ENCODE measurements at regions not wholly inside any gene's neighbourhood (a gene's known extent, or its start where the extent isn't known, plus 50 kb on each side); places are given as distances from the start of the nearest gene placed in this dataset.
"Not testable (repeated sequence)": the region's sequence is repeated elsewhere in the genome, so short reads cannot be mapped to it uniquely, and the experiment has no call there.

DNA sequence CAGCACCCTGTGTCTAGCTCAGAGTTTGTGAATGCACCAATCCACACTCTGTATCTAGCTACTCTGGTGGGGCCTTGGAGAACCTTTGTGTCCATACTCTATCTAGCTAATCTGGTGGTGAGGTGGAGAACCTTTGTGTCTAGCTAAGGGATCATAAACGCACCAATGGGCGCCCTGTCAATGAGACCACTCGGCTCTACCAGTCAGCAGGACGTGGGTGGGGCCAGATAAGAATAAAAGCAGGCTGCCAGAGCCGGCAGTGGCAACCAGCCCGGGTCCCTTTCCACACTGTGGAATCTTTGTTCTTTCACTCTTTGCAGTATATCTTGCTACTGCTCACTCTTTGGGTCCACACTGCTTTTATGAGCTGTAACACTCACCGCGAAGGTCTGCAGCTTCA, 699.7 kb downstream of the CDH18 start:
- DNase-seq = not testable (repeated sequence)

DNA sequence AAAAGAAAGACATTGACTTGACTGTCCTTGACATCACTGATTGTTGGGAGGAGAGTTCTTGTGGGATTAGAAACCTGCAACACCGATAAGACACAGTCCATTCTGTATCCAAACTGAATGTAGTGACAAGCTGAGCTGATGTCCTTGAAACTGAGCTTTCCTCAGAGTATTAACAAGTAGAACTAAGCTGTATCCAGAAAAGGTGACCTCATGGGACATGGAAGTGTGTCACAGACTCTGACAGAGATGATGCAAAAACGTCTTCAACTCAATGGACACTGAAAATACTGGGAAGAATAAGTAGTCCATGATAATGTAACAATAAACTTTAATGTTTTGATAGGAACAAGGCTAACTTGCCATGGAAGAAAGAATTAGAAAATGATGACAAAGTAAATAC, 690.1 kb downstream of the CDH18 start:
- no peak for DNase-seq

- DNase-seq = no peak
These were observed 686.7 kb downstream of the CDH18 start for GRCh38 chr5:19301271-19301670.

DNA sequence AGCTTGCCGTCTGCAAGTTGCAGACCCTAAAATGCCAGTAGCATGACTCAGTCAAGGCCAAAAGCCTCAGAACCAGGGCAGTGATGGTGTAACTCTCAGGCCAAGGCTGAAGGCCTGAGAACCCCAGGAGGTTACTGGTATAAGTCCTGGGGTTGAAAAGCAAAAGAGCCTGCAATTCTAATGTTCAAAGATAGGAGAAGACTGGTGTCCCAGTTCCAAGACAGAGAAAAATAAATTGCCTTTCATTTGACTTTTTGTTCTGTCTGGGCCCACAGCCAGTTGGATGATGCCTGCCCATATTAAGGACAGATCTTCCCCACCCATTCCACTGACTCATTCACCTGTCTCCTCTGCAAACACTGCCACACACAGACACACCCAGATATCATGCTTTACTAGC, 673.2 kb downstream of the CDH18 start:
- DNase-seq = no peak

- DNase-seq = no peak
These were observed 668.7 kb downstream of the CDH18 start for GRCh38 chr5:19319252-19319651.

DNA sequence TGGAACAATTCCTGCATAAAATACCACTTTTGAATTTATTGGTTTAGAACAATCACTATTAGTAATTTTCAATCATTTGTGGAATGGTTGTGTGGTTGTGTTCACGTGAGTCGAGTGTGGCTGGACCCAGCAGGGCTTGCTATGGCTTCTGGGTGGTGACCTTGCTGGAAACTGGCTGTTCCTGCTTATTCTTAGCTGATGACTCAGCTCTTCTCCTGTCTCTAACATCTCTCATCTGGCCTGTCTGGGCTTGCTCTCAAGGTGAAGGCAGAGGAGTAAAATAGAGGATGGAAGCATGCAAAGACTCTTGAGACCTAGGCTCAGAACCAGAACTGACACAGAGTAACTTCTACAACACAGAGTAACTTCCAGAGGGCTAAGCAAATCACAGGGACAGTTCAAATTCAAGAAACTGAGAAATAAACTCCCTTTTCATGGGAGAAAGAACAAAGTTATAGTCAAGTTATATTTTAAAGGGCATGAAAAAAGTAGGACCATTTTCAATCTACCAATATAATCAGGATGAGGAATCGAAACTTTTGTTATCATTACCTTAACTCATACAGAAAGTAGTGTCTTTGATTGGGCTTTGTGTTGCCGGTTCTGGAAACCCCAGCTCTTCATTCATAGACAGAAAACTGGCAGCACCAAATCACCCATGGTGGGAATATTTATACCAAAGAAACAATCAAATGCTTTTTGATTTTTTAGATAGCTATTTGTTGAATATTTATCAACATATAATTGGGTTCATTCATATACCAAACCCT, 665.1 kb downstream of the CDH18 start:
- DNase-seq = no peak

- no peak for DNase-seq
These were observed 653.7 kb downstream of the CDH18 start for GRCh38 chr5:19334278-19334677.

GRCh38 chr5:19342942-19343341, 645.1 kb downstream of the CDH18 start:
- no peak for DNase-seq

- no peak for DNase-seq
These were observed 635.9 kb downstream of the CDH18 start for GRCh38 chr5:19352120-19352519.

DNA sequence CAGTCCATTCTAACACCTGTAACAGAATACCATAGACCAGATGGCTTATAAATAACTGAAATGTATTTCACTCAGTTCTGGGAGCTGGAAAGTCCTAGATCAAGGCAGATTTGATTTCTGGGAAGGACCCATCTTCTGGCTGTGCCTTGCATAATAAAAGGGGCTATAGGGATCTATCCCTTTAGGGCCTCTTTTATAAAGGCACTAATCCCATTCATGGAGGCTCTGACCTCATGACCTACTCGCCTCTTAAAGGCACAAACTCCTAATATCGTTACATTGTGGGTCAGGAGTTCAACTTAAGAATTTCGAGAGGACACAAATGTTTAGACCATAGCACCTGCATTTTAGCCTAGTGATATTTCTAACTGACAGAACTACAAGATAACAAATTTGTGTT, 619.0 kb downstream of the CDH18 start:
- DNase-seq = no peak

DNA sequence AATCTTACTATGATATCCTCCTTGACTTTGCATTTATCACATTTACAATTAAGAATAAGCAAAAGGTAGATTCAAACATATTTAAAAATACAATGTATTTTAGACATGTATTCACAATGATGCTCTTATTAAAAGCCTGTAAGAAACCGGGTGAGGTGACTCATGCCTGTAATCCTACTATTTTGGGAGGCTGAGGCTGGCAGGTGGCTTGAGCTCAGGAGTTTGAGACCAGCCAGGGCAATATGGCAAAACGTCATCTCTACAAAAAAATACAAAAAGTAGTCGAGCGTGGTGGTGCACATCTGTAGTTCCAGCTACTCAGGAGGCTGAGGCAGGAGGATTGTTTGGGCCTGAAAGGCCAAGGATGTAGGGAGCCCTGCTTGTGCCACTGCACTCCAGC, 618.4 kb downstream of the CDH18 start:
- DNase-seq = no peak

DNA sequence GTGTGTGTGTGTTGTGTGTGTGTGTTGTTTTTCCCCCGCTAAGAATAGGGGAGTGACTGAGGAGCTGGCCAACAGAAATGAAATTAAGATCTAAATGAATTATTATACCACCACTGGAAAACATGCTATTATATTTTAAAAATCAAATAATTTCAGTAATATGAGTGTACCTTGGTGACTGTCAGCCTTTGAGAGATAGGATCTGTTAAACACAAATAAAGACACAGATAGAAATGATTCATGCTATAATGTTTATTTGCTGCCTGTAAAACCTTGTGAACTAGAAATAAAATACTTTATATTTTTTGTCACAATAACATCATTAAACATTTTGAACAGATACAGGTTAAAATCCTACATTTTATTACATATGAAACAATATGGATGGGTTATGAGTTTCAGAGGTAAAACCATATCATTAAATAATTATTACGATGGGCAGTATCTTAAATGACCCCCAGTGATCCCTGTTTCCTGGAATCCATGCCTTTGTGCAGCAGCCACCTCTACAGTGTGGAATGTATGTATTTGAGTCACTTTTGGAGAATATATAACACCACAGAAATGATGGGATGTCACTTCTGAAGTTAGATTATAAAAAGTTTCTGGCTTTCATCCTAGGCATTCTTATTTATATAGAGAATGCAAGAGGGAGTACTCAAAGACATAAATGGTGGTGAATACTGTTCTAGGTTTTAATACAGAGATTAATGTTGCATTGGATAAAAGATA, 617.2 kb downstream of the CDH18 start:
- DNase-seq = no peak

DNA sequence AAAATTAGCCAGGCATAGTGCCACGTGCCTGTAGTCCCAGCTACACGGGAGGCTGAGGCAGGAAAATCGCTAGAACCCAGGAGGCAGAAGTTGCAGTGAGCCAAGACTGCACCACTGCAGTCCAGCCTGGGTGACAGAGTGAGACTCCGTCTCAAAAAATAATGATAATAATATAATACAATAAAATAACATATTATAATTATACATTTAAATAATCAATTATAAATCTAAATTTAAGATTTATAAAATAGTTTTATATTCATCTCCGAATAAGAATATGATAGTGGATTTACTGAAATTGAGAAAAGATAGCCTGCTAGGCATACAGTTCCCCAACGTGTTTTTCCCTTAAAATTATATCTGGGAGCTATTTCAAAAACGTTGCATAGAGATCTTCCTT, 599.6 kb downstream of the CDH18 start:
- no peak for DNase-seq

DNA sequence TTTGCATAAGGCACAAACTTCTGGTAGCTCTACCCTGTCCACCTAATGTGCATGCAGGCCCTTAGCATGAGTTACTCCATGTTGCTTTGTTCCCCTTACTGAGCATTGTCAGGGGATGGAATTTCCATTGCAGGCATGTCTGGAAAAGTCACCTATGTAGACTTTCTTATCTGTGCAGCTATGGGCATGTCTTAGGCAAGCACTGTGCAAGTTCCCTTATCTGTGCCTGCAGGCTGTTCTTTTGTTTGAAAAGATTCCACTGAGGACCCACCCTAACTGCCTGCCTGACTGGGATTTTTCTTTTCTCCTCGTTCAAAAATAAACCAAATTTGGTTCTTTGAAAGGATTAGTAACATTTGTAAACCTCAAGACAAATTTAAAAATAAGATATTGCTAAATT, 587.0 kb downstream of the CDH18 start:
- DNase-seq = no peak

- no peak for DNase-seq
These were observed 581.2 kb downstream of the CDH18 start for GRCh38 chr5:19406576-19407365.

DNA sequence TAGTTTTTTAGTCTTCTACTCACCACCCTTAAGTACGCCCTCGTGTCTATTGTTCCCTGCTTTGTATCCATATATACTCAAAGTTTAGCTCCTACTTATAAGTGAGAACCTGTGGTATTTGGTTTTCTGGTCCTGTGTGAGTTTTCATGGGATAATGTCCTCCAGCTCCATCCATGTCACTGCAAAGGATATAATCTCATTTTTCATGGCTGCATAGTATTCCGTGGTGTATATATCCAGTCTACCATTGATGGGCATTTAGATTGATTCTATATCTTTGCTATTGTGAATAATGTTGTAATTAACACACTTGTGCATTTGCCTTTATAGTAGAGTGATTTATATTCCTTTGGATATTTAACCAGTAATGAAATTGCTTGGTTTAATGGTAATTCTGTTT, 579.9 kb downstream of the CDH18 start:
- DNase-seq = no peak

DNA sequence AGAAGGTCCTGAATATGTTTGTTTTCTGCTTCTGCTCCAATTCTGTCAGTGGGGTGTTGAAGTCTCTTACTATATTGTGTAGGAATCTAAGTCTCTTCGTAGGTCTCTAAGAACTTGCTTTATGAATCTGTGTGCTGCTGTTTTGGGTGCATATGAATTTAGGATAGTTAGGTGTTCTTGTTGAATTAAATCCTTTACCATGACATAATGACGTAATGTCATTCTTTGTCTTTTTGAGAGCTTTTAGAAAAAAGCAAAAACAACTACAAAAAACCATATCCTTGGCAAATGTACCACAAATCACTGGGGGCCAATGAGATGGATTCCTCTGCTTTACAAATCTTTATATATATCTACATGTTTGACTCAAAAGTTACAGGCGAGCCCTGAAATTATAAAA, 576.1 kb downstream of the CDH18 start:
- no peak for DNase-seq
